ENCODE measurements at regions not wholly inside any gene's neighbourhood (a gene's known extent, or its start where the extent isn't known, plus 50 kb on each side); places are given as distances from the start of the nearest gene placed in this dataset.
"Not testable (repeated sequence)": the region's sequence is repeated elsewhere in the genome, so short reads cannot be mapped to it uniquely, and the experiment has no call there.

DNA sequence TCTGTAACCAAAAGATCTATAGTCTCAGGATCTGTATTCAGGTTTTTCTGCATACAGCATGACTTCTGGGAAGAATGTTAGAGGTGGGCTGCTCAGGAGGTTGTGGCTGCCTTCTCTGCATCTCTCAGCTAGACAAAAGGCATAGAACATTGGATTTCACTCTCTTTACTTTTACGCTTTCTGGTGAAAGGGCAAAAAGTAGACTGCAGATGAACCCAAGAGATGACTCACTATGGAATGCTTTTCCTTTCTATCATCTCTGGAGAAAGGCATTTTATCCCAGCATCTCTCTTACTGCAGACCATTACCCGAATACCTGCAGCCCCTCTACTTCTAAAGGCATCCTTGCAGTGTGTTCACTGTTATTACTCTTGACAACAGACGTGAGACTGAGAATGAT lies 222.2 kb downstream of the WNT5A start:
- TF ChIP-seq POLR2A (IDR thresholded peaks at IDR 0.05): no peak
- TF ChIP-seq, protein P1, sequence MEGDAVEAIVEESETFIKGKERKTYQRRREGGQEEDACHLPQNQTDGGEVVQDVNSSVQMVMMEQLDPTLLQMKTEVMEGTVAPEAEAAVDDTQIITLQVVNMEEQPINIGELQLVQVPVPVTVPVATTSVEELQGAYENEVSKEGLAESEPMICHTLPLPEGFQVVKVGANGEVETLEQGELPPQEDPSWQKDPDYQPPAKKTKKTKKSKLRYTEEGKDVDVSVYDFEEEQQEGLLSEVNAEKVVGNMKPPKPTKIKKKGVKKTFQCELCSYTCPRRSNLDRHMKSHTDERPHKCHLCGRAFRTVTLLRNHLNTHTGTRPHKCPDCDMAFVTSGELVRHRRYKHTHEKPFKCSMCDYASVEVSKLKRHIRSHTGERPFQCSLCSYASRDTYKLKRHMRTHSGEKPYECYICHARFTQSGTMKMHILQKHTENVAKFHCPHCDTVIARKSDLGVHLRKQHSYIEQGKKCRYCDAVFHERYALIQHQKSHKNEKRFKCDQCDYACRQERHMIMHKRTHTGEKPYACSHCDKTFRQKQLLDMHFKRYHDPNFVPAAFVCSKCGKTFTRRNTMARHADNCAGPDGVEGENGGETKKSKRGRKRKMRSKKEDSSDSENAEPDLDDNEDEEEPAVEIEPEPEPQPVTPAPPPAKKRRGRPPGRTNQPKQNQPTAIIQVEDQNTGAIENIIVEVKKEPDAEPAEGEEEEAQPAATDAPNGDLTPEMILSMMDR (IDR thresholded peaks at IDR 0.05): no peak
- no peak overlapping the region for H3K4me3 ChIP-seq (ENCODE audit: low read depth, poor library complexity, severe bottlenecking)
- WGBS, 2 donors: 82 to 86% methylated on average over 3 of the region's 3 CpGs
- intact Hi-C loops (cut with DNase I; ENCODE audit: low total_unique reads): no loop called here
- DNase-seq (ENCODE audit: low spot score in 2 of 2): no peak

DNA sequence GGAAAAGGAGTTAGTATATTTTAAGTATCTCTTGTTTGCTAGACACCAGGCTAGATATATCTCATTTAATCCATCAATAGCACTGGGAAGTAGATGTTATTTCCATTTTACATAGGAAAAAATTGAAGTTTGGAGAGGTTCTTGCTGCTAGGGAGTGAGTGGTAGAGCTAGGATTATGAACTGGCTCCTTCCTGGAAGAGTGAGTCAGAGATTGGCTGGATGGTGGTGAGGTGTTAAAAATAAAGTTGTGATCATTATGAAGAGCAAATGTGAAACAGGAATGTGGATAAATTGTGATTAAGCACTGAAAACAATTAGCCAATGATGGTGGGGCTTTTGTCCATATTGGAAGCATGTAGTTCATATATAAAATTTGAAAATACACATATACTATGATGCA lies 234.2 kb downstream of the WNT5A start:
- no peak for DNase-seq (ENCODE audit: low spot score in 2 of 2)
- H3K4me3 ChIP-seq (ENCODE audit: low read depth, poor library complexity, severe bottlenecking): no peak overlapping the region
- intact Hi-C loops (cut with DNase I; ENCODE audit: low total_unique reads): no loop called here
- no peak for TF ChIP-seq POLR2A (IDR thresholded peaks at IDR 0.05)
- TF ChIP-seq, protein P1 (IDR thresholded peaks at IDR 0.05): no peak

DNA sequence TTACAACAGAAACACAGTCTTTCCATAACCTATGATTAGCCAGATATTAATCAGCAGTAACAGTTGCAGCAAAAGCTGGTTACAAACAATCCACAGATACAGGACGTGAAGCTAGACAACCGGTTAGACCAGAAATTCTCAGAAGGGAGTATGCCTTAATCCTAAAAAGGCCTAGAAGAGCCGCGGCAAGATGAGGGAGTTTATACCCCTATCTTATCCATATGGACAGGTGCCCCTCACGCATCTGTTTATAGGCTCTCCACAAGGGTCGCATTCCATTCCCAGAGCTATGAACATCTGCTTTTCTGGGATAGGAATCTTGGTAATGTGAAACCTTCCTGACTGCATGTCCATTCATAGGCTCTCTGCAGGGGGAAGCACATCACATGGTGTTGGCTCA lies 237.9 kb downstream of the WNT5A start:
- H3K4me3 ChIP-seq (ENCODE audit: low read depth, poor library complexity, severe bottlenecking); intact Hi-C loops (cut with DNase I; ENCODE audit: low total_unique reads); DNase-seq (ENCODE audit: low spot score in 2 of 2): not testable (repeated sequence)
- 62 to 88% methylated on average over 6 of the region's 6 CpGs for WGBS, 2 donors

DNA sequence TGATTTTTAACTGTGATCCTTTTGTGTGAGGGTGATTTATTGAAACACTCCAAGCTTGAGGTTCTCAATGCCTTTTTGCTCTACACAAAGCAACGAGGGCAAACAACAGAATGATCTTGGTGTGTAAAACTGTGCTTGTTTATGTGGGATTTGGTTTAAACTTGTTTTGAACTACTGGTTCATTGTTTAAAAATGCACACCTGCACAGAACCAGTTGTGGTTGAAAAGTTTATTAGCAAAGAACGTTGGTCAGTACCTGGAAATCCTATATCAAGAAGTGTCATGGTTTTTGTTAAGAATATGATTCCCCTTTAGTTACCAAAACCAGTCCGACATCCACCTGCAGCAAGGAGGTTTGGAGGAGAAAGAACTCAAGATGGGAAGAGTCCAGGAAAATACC lies 239.4 kb downstream of the WNT5A start:
- intact Hi-C loops (cut with DNase I; ENCODE audit: low total_unique reads): no loop called here
- TF ChIP-seq POLR2A (IDR thresholded peaks at IDR 0.05): no peak
- TF ChIP-seq, protein P1 (IDR thresholded peaks at IDR 0.05): no peak
- WGBS, 2 donors: 42 to 43% methylated on average over 3 of the region's 3 CpGs
- no peak overlapping the region for H3K4me3 ChIP-seq (ENCODE audit: low read depth, poor library complexity, severe bottlenecking)
- DNase-seq (ENCODE audit: low spot score in 2 of 2): no peak

DNA sequence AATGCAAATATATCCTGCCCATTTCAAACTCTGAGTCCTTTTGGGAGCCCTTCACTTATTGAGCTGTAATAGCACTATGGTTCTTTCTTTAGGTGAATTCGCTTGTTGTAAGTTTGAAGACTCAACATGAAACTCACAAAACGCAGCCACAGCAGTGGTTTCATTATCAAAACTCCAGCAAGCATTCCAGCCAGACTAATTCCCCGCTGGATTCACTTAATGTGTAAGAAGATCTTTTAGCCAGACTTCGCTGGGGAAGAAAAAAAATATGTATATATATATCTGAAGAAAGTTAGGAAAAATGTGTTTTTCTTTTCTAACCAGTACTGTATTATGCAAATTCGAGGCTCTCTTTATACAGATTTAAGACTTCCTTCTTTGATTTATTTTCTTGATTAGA lies 241.1 kb downstream of the WNT5A start:
- DNase-seq (ENCODE audit: low spot score in 2 of 2): no peak
- 63 to 70% methylated on average over 5 of the region's 5 CpGs for WGBS, 2 donors
- TF ChIP-seq, protein P1 (IDR thresholded peaks at IDR 0.05): no peak
- TF ChIP-seq POLR2A (IDR thresholded peaks at IDR 0.05): no peak
- intact Hi-C loops (cut with DNase I; ENCODE audit: low total_unique reads): no loop called here
- no peak overlapping the region for H3K4me3 ChIP-seq (ENCODE audit: low read depth, poor library complexity, severe bottlenecking)

DNA sequence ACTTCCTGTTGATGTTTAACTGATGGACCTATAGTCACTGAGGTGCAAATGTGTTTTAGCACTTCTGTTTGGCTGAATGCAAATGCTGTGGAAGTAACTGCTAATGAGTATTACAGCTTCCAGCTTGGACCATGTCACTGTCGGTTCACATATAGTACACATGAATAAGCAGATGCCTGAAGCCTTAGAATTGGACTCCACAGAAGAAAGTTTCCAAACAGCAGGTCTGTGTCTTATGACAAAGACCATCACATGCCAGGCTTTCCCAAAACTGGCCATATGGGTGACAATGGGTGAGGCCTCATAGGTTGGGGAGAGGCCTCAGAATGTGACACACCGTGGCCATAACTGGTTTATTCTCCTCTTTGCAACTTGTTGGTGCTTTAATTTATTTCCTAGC lies 241.8 kb downstream of the WNT5A start:
- WGBS, 2 donors: 66 to 80% methylated on average over 2 of the region's 2 CpGs

More for the DNA sequence above, 241.8 kb downstream of the WNT5A start:
- TF ChIP-seq, protein P1 (IDR thresholded peaks at IDR 0.05): no peak
- no peak for TF ChIP-seq POLR2A (IDR thresholded peaks at IDR 0.05)
- intact Hi-C loops (cut with DNase I; ENCODE audit: low total_unique reads): no loop called here
- no peak overlapping the region for H3K4me3 ChIP-seq (ENCODE audit: low read depth, poor library complexity, severe bottlenecking)
- no peak for DNase-seq (ENCODE audit: low spot score in 2 of 2)

Measured in lower leg skin (tissue), 4 donors.